ENCODE measurements at regions not wholly inside any gene's neighbourhood (a gene's known extent, or its start where the extent isn't known, plus 50 kb on each side); places are given as distances from the start of the nearest gene placed in this dataset.
"Not testable (repeated sequence)": the region's sequence is repeated elsewhere in the genome, so short reads cannot be mapped to it uniquely, and the experiment has no call there.

DNA sequence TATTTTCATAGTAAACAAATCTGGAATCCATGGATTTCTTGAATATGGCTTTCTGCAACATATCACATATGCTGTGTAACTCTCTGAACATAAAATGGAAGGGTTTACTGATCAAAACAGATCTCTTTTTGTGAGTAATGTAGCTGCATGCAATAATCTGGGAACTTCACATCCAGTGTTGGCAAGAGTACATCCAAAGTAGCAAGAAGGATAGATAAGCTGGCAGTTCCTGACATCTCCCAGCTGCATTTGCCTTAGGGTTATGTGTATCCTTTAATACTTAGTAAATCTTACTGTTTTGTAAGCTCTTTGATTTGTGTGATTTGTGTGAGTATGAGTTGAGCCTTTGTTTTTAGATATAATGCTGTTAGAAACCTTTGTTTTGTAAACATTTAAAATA is 280.4 kb upstream of the CNTN5 start:
- H3K9ac ChIP-seq (ENCODE audit: low read length) = no peak overlapping the region
- ChIA-PET CTCF (no interaction called here), POLR2A (no interaction called here)
- DNase-seq (no peak), ATAC-seq (ENCODE audit: low read depth) (no peak)
- Mint-ChIP-seq H3K27ac (no peak overlapping the region), H3K9me3 (ENCODE audit: insufficient read depth) (no peaks in the 10 kb centered on the region), H3K4me3 (no peak overlapping the region), H3K27me3 (no peaks in the 10 kb centered on the region), H3K4me1 (no peaks in the 10 kb centered on the region)
- H3K79me2 ChIP-seq (ENCODE audit: control insufficient read depth, insufficient read depth, low read length) = no peaks in the 10 kb centered on the region
- H3K27ac ChIP-seq (ENCODE audit: low read length in 2 of 2) = no peak overlapping the region
- no peaks in the 10 kb centered on the region for H3K36me3 ChIP-seq (replicated peaks in 1 of 2; ENCODE audit: control extremely low read depth in 1 of 2, control insufficient read depth in 1 of 2, extremely low read depth in 1 of 2, insufficient read depth in 2 of 2, low read length in 1 of 2)
- intact Hi-C loops (cut with micrococcal nuclease) = no loop called here
- no peaks in the 10 kb centered on the region for H4K20me1 ChIP-seq (ENCODE audit: control insufficient read depth, insufficient read depth, low read length, poor library complexity, severe bottlenecking)
- H3K4me1 ChIP-seq (ENCODE audit: control insufficient read depth in 2 of 2, insufficient read depth in 2 of 2, low read length in 2 of 2) = no peaks in the 10 kb centered on the region
- H3K9me3 ChIP-seq (ENCODE audit: control extremely low read depth in 1 of 3, control insufficient read depth in 2 of 3, insufficient read depth in 1 of 3, low read length in 2 of 3) = peaks cover 0 to 2% (median 0%) of the 10 kb centered on the region in 3 donors
- TF ChIP-seq, protein P1, sequence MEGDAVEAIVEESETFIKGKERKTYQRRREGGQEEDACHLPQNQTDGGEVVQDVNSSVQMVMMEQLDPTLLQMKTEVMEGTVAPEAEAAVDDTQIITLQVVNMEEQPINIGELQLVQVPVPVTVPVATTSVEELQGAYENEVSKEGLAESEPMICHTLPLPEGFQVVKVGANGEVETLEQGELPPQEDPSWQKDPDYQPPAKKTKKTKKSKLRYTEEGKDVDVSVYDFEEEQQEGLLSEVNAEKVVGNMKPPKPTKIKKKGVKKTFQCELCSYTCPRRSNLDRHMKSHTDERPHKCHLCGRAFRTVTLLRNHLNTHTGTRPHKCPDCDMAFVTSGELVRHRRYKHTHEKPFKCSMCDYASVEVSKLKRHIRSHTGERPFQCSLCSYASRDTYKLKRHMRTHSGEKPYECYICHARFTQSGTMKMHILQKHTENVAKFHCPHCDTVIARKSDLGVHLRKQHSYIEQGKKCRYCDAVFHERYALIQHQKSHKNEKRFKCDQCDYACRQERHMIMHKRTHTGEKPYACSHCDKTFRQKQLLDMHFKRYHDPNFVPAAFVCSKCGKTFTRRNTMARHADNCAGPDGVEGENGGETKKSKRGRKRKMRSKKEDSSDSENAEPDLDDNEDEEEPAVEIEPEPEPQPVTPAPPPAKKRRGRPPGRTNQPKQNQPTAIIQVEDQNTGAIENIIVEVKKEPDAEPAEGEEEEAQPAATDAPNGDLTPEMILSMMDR (IDR thresholded peaks at IDR 0.05) = no peak
- no peak for TF ChIP-seq EZH2 (IDR thresholded peaks at IDR 0.05; ENCODE audit: borderline replicate concordance, insufficient read depth, low read depth, low read length, poor library complexity, severe bottlenecking)
- H3K27me3 ChIP-seq (replicated peaks in 1 of 4; ENCODE audit: control extremely low read depth in 1 of 4, control insufficient read depth in 3 of 4, insufficient read depth in 4 of 4, low read length in 3 of 4) = no peaks in the 10 kb centered on the region
- H3K4me3 ChIP-seq (ENCODE audit: control extremely low read depth in 1 of 5, extremely low read depth in 1 of 5, insufficient read depth in 1 of 5, low read depth in 2 of 5, low read length in 4 of 5) = no peak overlapping the region
- no peak overlapping the region for H3K4me2 ChIP-seq (replicated peaks; ENCODE audit: low read depth, low read length, poor library complexity, severe bottlenecking)
- no peak overlapping the region for H2AFZ ChIP-seq (ENCODE audit: insufficient read depth, low read depth, low read length, poor library complexity, severe bottlenecking)

DNA sequence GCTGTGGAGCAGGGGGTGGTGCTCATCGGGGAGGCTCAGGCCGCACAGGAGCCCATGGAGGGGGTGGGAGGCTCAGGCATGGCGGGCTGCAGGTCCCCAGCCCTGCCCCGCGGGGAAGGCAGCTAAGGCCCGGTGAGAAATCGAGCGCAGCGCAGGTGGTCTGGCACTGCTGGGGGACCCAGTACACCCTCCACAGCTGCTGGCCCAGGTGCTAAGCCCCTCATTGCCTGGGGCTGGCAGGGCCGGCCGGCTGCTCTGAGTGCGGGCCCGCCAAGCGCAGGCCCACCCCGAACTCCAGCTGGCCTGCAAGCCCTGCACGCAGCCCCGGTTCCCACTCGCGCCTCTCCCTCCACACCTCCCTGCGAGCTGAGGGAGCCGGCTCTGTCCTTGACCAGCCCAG is 257.3 kb upstream of the CNTN5 start:
- H3K27ac ChIP-seq (ENCODE audit: low read length in 2 of 2); ATAC-seq (ENCODE audit: low read depth); H3K27me3 ChIP-seq (replicated peaks in 1 of 4; ENCODE audit: control extremely low read depth in 1 of 4, control insufficient read depth in 3 of 4, insufficient read depth in 4 of 4, low read length in 3 of 4); H3K4me2 ChIP-seq (replicated peaks; ENCODE audit: low read depth, low read length, poor library complexity, severe bottlenecking); H3K27ac Mint-ChIP-seq; H4K20me1 ChIP-seq (ENCODE audit: control insufficient read depth, insufficient read depth, low read length, poor library complexity, severe bottlenecking); CTCF ChIA-PET; H3K9me3 Mint-ChIP-seq (ENCODE audit: insufficient read depth); H2AFZ ChIP-seq (ENCODE audit: insufficient read depth, low read depth, low read length, poor library complexity, severe bottlenecking); H3K27me3 Mint-ChIP-seq; H3K4me3 Mint-ChIP-seq; DNase-seq; H3K4me1 ChIP-seq (ENCODE audit: control insufficient read depth in 2 of 2, insufficient read depth in 2 of 2, low read length in 2 of 2); H3K4me3 ChIP-seq (ENCODE audit: control extremely low read depth in 1 of 5, extremely low read depth in 1 of 5, insufficient read depth in 1 of 5, low read depth in 2 of 5, low read length in 4 of 5); H3K79me2 ChIP-seq (ENCODE audit: control insufficient read depth, insufficient read depth, low read length); intact Hi-C loops (cut with micrococcal nuclease); H3K9ac ChIP-seq (ENCODE audit: low read length); H3K36me3 ChIP-seq (replicated peaks in 1 of 2; ENCODE audit: control extremely low read depth in 1 of 2, control insufficient read depth in 1 of 2, extremely low read depth in 1 of 2, insufficient read depth in 2 of 2, low read length in 1 of 2); POLR2A ChIA-PET; H3K4me1 Mint-ChIP-seq: not testable (repeated sequence)
- 97% methylated on average over 19 of the region's 21 CpGs for WGBS (ENCODE audit: insufficient coverage)
- H3K9me3 ChIP-seq (ENCODE audit: control extremely low read depth in 1 of 3, control insufficient read depth in 2 of 3, insufficient read depth in 1 of 3, low read length in 2 of 3) = peaks cover 0 to 22% (median 0%) of the 10 kb centered on the region in 3 donors
